ENCODE measurements at regions not wholly inside any gene's neighbourhood (a gene's known extent, or its start where the extent isn't known, plus 50 kb on each side); places are given as distances from the start of the nearest gene placed in this dataset.

- Histone ChIP-seq H3K27me3 (ENCODE audit: control insufficient read depth, insufficient read depth, low read length) (no peaks in the 10 kb centered on the region), H2AFZ (ENCODE audit: low read length) (no peak overlapping the region), H3K4me3 (replicated peaks in 1 of 4; ENCODE audit: control extremely low read depth in 1 of 4, insufficient read depth in 1 of 4, low read depth in 3 of 4, low read length in 4 of 4) (no peak overlapping the region), H3K4me1 (ENCODE audit: control insufficient read depth, extremely low read depth, insufficient read depth, low read length) (no peaks in the 10 kb centered on the region), H4K20me1 (ENCODE audit: control insufficient read depth, extremely low read depth, insufficient read depth, low read length) (no peaks in the 10 kb centered on the region), H3K27ac (ENCODE audit: insufficient read depth, low read length) (no peak overlapping the region), H3K4me2 (ENCODE audit: extremely low read depth, insufficient read depth, low read length) (no peak overlapping the region), H3K79me2 (ENCODE audit: control insufficient read depth, insufficient read depth, low read length) (no peaks in the 10 kb centered on the region), H3K9me3 (ENCODE audit: control insufficient read depth, insufficient read depth, low read depth, low read length) (no peaks in the 10 kb centered on the region), H3K9ac (ENCODE audit: insufficient read depth, low read length) (no peak overlapping the region), H3K36me3 (ENCODE audit: control insufficient read depth, insufficient read depth, low read length) (no peaks in the 10 kb centered on the region)
- no peak for TF ChIP-seq CTCF (conservative IDR thresholded peaks at IDR 0.05 in 1 of 2, IDR thresholded peaks at IDR 0.05 in 1 of 2; ENCODE audit: low read depth in 1 of 2, low read length in 2 of 2)
- no peak for TF ChIP-seq EZH2 (IDR thresholded peaks at IDR 0.05; ENCODE audit: low read length, missing control alignments)
- DNase-seq (ENCODE audit: low read depth in 2 of 2), result no peak
Observed at GRCh38 chr6:1052262-1052661, 259.6 kb upstream of the FOXQ1 start.

GRCh38 chr6:1049900-1050299, 262.0 kb upstream of the FOXQ1 start:
- no peaks in the 10 kb centered on the region for H3K27me3 ChIP-seq (ENCODE audit: control insufficient read depth, insufficient read depth, low read length)
- no peaks in the 10 kb centered on the region for H3K36me3 ChIP-seq (ENCODE audit: control insufficient read depth, insufficient read depth, low read length)
- TF ChIP-seq CTCF (conservative IDR thresholded peaks at IDR 0.05 in 1 of 2, IDR thresholded peaks at IDR 0.05 in 1 of 2; ENCODE audit: low read depth in 1 of 2, low read length in 2 of 2) (no peak), EZH2 (IDR thresholded peaks at IDR 0.05; ENCODE audit: low read length, missing control alignments) (no peak)

GRCh38 chr6:1049170-1049569, 262.7 kb upstream of the FOXQ1 start:
- no peak for DNase-seq (ENCODE audit: low read depth in 2 of 2)
- no peaks in the 10 kb centered on the region for H3K4me1 ChIP-seq (ENCODE audit: control insufficient read depth, extremely low read depth, insufficient read depth, low read length)
- H2AFZ ChIP-seq (ENCODE audit: low read length), result no peak overlapping the region
- H4K20me1 ChIP-seq (ENCODE audit: control insufficient read depth, extremely low read depth, insufficient read depth, low read length), result no peaks in the 10 kb centered on the region
- no peak overlapping the region for H3K4me3 ChIP-seq (replicated peaks in 1 of 4; ENCODE audit: control extremely low read depth in 1 of 4, insufficient read depth in 1 of 4, low read depth in 3 of 4, low read length in 4 of 4)
- no peak overlapping the region for H3K27ac ChIP-seq (ENCODE audit: insufficient read depth, low read length)
- H3K79me2 ChIP-seq (ENCODE audit: control insufficient read depth, insufficient read depth, low read length), result no peaks in the 10 kb centered on the region
- TF ChIP-seq EZH2 (IDR thresholded peaks at IDR 0.05; ENCODE audit: low read length, missing control alignments), result no peak
- H3K9me3 ChIP-seq (ENCODE audit: control insufficient read depth, insufficient read depth, low read depth, low read length), result no peaks in the 10 kb centered on the region
- no peak overlapping the region for H3K9ac ChIP-seq (ENCODE audit: insufficient read depth, low read length)
- no peak overlapping the region for H3K4me2 ChIP-seq (ENCODE audit: extremely low read depth, insufficient read depth, low read length)
- H3K27me3 ChIP-seq (ENCODE audit: control insufficient read depth, insufficient read depth, low read length), result no peaks in the 10 kb centered on the region
- H3K36me3 ChIP-seq (ENCODE audit: control insufficient read depth, insufficient read depth, low read length), result no peaks in the 10 kb centered on the region

More at GRCh38 chr6:1049900-1050299, 262.0 kb upstream of the FOXQ1 start:
- Histone ChIP-seq H2AFZ (ENCODE audit: low read length) (no peak overlapping the region), H4K20me1 (ENCODE audit: control insufficient read depth, extremely low read depth, insufficient read depth, low read length) (no peaks in the 10 kb centered on the region), H3K4me1 (ENCODE audit: control insufficient read depth, extremely low read depth, insufficient read depth, low read length) (no peaks in the 10 kb centered on the region), H3K79me2 (ENCODE audit: control insufficient read depth, insufficient read depth, low read length) (no peaks in the 10 kb centered on the region), H3K9me3 (ENCODE audit: control insufficient read depth, insufficient read depth, low read depth, low read length) (no peaks in the 10 kb centered on the region), H3K4me3 (replicated peaks in 1 of 4; ENCODE audit: control extremely low read depth in 1 of 4, insufficient read depth in 1 of 4, low read depth in 3 of 4, low read length in 4 of 4) (no peak overlapping the region), H3K9ac (ENCODE audit: insufficient read depth, low read length) (no peak overlapping the region), H3K4me2 (ENCODE audit: extremely low read depth, insufficient read depth, low read length) (no peak overlapping the region), H3K27ac (ENCODE audit: insufficient read depth, low read length) (no peak overlapping the region)
- no peak for DNase-seq (ENCODE audit: low read depth in 2 of 2)
